ENCODE measurements at regions not wholly inside any gene's neighbourhood (a gene's known extent, or its start where the extent isn't known, plus 50 kb on each side); places are given as distances from the start of the nearest gene placed in this dataset.

- H3K4me1 Mint-ChIP-seq = peaks cover 3% of the 10 kb centered on the region
- no peaks in the 10 kb centered on the region for H3K27me3 Mint-ChIP-seq (ENCODE audit: low read depth)
- no peak overlapping the region for H3K27ac Mint-ChIP-seq
- ATAC-seq (peak; percentile 58; the same call in 1 of the 2 replicates), DNase-seq (ENCODE audit: low spot score) (peak; percentile 9)
- H3K4me3 Mint-ChIP-seq = no peak overlapping the region
- TF ChIP-seq SMAD3 (CRISPR knock-in tag; IDR thresholded peaks at IDR 0.05; ENCODE audit: borderline replicate concordance) (no peak), IRF1 (CRISPR knock-in tag; IDR thresholded peaks at IDR 0.05) (no peak), USF2 (CRISPR knock-in tag; IDR thresholded peaks at IDR 0.05) (no peak), ZNF425 (CRISPR knock-in tag; conservative IDR thresholded peaks at IDR 0.05) (no peak), FOXJ3 (CRISPR knock-in tag; IDR thresholded peaks at IDR 0.05; ENCODE audit: borderline replicate concordance) (no peak), ZNF532 (CRISPR knock-in tag; IDR thresholded peaks at IDR 0.05; ENCODE audit: borderline replicate concordance) (no peak), ATF3 (CRISPR knock-in tag; conservative IDR thresholded peaks at IDR 0.05) (no peak), ERG (CRISPR knock-in tag; IDR thresholded peaks at IDR 0.05) (no peak), E2F4 (CRISPR knock-in tag; IDR thresholded peaks at IDR 0.05; ENCODE audit: borderline replicate concordance, low read depth) (no peak), HMGA2 (CRISPR knock-in tag; IDR thresholded peaks at IDR 0.05) (no peak)
- POLR2A ChIA-PET = no interaction called here
- CTCF ChIA-PET = no interaction called here
- H3K36me3 Mint-ChIP-seq = peaks cover 15% of the 10 kb centered on the region
- H3K9me3 Mint-ChIP-seq = peaks cover 20% of the 10 kb centered on the region
Measured at GRCh38 chr4:133379681-133380438, 230.8 kb downstream of the PCDH10 start.

GRCh38 chr4:133377286-133377685, 228.2 kb downstream of the PCDH10 start:
- DNase-seq (ENCODE audit: low spot score) (peak; percentile 11), ATAC-seq (no peak)
- ChIA-PET POLR2A (no interaction called here), CTCF (no interaction called here)
- Mint-ChIP-seq H3K27me3 (ENCODE audit: low read depth) (no peaks in the 10 kb centered on the region), H3K27ac (peak overlapping the region; percentile 74; the same call in 1 of the 2 replicates), H3K4me1 (peaks cover 3% of the 10 kb centered on the region), H3K36me3 (peaks cover 15% of the 10 kb centered on the region), H3K4me3 (no peak overlapping the region), H3K9me3 (peaks cover 17% of the 10 kb centered on the region)
- no peak for TF ChIP-seq ZNF423 (CRISPR knock-in tag; IDR thresholded peaks at IDR 0.05)
- no peak for TF ChIP-seq SP1 (CRISPR knock-in tag; conservative IDR thresholded peaks at IDR 0.05)
- no peak for TF ChIP-seq PRRX2 (CRISPR knock-in tag; IDR thresholded peaks at IDR 0.05)
- TF ChIP-seq ZBTB43 (CRISPR knock-in tag; IDR thresholded peaks at IDR 0.05) = no peak
- no peak for TF ChIP-seq NFATC4 (CRISPR knock-in tag; IDR thresholded peaks at IDR 0.05)
- TF ChIP-seq ZNF121 (CRISPR knock-in tag; IDR thresholded peaks at IDR 0.05) = no peak
- TF ChIP-seq IRF1 (CRISPR knock-in tag; IDR thresholded peaks at IDR 0.05) = no peak
- no peak for TF ChIP-seq ZNF263 (CRISPR knock-in tag; IDR thresholded peaks at IDR 0.05; ENCODE audit: low read depth)
- no peak for TF ChIP-seq ZNF671 (CRISPR knock-in tag; IDR thresholded peaks at IDR 0.05)
- no peak for TF ChIP-seq ZNF219 (CRISPR knock-in tag; IDR thresholded peaks at IDR 0.05; ENCODE audit: borderline replicate concordance)
- no peak for TF ChIP-seq FOXJ3 (CRISPR knock-in tag; IDR thresholded peaks at IDR 0.05; ENCODE audit: borderline replicate concordance)

Data from WTC11 (cell line).